Posterior cingulate gyrus (tissue), 11 donors: ENCODE measurements at regions not wholly inside any gene's neighbourhood (a gene's known extent, or its start where the extent isn't known, plus 50 kb on each side); places are given as distances from the start of the nearest gene placed in this dataset.

Source experiments
- DNase-seq, 10 donors: peaks; one replicate each; pipeline versions ENCODE4 v3.0.0 to v3.0.0-alpha.2; 2020 to 2021; ENCODE audit warnings: mixed read lengths in 3 of 10
- intact Hi-C: fragments of 100-400 bp; cut with DNase I; formaldehyde crosslinking; loops from one replicate; pipeline ENCODE4 v1.15.1; 2023

- DNase-seq, result no peak
Measured at GRCh38 chr15:94743668-94744067, 512.3 kb downstream of the MCTP2 start.

DNA sequence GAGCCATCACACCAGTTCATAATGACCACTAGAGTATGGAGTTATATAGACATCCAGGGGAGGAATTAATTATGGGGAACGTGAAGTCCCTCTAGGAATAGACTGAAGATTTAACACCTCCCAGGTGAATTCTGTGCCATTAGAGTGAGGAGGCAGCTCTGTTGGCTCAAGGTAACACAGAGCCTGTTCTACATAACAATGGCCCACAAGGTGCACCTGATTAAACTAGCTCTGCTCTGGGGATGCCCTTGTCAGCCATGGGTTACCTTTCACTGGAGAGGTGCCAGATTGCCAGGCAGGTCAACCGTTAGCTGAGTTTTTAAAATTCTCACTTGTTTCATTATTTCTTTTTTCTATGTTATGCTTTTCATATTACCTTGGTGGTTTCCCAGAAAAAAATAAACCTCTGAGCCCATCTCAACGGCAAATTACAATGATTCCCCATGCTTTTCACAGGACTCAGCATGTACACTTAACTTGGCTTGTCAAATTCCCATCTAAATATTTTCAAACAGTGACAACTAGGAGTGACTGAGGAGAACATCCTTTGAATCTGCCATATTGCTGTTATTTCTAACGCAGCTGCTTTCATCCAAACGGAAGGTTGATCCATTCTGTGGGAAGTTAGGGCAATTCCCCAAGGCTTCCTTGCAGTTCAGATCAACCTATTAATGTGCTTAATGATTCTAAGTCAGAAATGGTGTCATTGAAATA lies 512.9 kb downstream of the MCTP2 start:
- no peak for DNase-seq
- intact Hi-C loops, result no loop called here

More at GRCh38 chr15:94743668-94744067, 512.3 kb downstream of the MCTP2 start:
- intact Hi-C loops, result no loop called here

- no peak for DNase-seq
- intact Hi-C loops, result no loop called here
Measured at GRCh38 chr15:94745371-94745770, 514.0 kb downstream of the MCTP2 start.

- intact Hi-C loops, result no loop called here
- peak in 1 of 10 donors; percentile 67 for DNase-seq
Measured at GRCh38 chr15:94747510-94747909, 516.1 kb downstream of the MCTP2 start.

GRCh38 chr15:94749811-94750617 lies 518.7 kb downstream of the MCTP2 start:
- DNase-seq, result peak in 1 of 10 donors; percentile 72
- intact Hi-C loops, result no loop called here

GRCh38 chr15:94760348-94760747 lies 529.0 kb downstream of the MCTP2 start:
- intact Hi-C loops, result no loop called here
- DNase-seq, result no peak

DNA sequence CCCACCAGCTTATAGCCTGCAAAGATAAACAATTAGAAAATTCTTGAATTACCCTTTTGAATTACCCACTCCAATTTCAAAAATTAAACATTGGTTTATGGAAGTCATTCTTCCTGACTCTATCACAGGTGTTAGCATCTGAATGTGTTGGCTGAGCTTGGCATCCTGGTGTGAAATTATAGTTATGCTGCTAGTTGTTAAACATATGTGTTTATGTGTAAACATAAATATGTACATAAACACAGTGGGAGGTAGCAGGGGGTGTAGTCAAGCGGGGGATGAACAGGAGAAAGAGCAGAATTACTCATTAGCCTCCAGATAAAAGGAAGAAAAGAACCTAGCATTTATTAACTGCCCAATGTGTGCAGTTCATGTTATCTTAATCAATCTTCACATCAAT lies 530.2 kb downstream of the MCTP2 start:
- no peak for DNase-seq

GRCh38 chr15:94769089-94769488 lies 537.7 kb downstream of the MCTP2 start:
- DNase-seq, result no peak
- intact Hi-C loops, result no loop called here

More for the DNA sequence above, 530.2 kb downstream of the MCTP2 start:
- intact Hi-C loops, result no loop called here

DNA sequence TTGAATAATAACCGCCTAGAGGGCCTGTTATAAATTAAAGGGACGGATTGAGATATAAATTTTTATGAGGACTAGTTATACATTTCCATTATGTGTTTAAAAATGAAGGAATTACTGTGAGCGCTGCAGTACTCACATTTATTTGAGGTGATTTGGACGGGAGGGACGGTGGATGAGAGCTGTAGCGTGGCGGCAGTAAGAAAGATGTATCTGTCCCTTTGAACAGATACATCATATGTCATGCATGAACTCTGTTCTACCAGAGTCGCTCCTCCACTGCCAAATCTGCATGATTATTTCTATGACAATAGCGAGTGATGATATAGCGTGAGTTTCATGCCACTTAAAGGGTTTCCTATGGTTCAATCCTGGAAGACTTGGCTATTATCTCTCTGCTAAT lies 538.8 kb downstream of the MCTP2 start:
- intact Hi-C loops, result no loop called here
- no peak for DNase-seq

GRCh38 chr15:94777037-94777436 lies 545.7 kb downstream of the MCTP2 start:
- intact Hi-C loops, result no loop called here
- no peak for DNase-seq

GRCh38 chr15:94778840-94779239 lies 547.5 kb downstream of the MCTP2 start:
- intact Hi-C loops, result no loop called here

GRCh38 chr15:94780166-94780565 lies 548.8 kb downstream of the MCTP2 start:
- intact Hi-C loops, result no loop called here
- no peak for DNase-seq

More at GRCh38 chr15:94778840-94779239, 547.5 kb downstream of the MCTP2 start:
- DNase-seq, result no peak

DNA sequence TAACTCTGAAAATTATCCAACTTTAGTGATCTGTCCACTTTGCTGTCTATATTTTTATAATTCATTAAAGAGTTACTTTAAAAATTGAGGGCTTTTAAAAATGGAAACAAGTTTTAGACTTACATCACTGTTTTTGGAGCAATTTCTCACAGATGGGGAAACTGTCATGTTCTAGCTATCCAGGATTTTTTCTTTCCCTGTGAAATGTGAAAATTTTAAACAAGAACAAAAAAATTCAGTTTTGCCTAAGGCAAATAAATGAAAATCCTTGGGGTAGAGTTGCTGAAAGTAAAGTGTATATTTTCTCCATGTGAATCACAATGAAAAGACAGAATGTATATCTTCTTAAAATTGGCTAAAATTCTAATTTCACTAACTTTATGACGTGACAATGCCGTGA lies 553.7 kb downstream of the MCTP2 start:
- DNase-seq, result no peak
- intact Hi-C loops, result no loop called here

- intact Hi-C loops, result no loop called here
- DNase-seq, result no peak
Measured at GRCh38 chr15:94791008-94791407, 559.6 kb downstream of the MCTP2 start.

DNA sequence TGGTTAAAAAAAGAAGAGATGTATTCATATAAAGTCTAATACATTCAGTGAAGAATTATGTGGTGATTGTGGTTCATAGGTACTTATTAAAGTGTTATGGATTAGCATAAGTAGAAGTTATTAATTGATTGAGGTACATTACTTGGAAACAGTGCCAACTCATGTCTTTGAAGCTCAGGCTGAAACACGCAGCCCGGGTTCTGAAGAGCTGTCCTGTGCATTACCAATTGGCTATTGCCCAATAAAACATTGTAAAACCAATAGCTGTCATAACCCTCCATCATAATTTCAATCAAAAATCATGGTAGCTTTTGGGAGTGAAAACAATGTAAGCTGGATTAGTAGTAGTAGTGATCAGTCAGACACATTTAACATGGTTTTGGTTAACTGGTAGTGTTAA lies 560.1 kb downstream of the MCTP2 start:
- no peak for DNase-seq
- intact Hi-C loops, result no loop called here

DNA sequence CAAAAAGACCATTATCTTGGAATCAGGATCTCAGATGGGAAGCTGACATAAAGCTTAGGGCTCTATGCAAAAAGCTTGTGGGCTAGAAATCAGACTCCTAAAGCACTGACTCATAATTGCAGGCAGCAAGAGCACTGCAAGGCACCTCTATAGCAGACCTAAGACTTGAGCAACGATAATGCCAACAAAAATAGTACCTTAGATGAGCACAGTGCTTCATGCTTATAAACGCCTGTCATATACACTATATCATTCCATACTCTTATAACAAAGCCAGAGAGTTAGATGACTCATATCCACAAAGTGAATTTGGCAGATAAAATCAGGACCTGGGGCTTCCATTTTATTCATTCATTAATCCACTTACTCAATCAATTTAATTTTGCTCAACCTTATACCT lies 560.8 kb downstream of the MCTP2 start:
- DNase-seq, result no peak
- intact Hi-C loops, result no loop called here

GRCh38 chr15:94793207-94793606 lies 561.8 kb downstream of the MCTP2 start:
- no peak for DNase-seq
- intact Hi-C loops, result no loop called here

GRCh38 chr15:94793641-94794040 lies 562.3 kb downstream of the MCTP2 start:
- intact Hi-C loops, result no loop called here
- DNase-seq, result no peak

- DNase-seq, result no peak
- intact Hi-C loops, result no loop called here
Measured at GRCh38 chr15:94804613-94805012, 573.3 kb downstream of the MCTP2 start.

GRCh38 chr15:94815110-94815731 lies 583.9 kb downstream of the MCTP2 start:
- intact Hi-C loops, result no loop called here
- DNase-seq, result no peak

- intact Hi-C loops, result no loop called here
- DNase-seq, result no peak
Measured at GRCh38 chr15:94815914-94816313, 584.6 kb downstream of the MCTP2 start.
